Activated T-helper 17 cell treated with anti-CD3 and anti-CD28 coated beads, Interleukin-2, amount 50 U/mL, for 72 hours (primary cell): ENCODE measurements at regions not wholly inside any gene's neighbourhood (a gene's known extent, or its start where the extent isn't known, plus 50 kb on each side); places are given as distances from the start of the nearest gene placed in this dataset.
"Not testable (repeated sequence)": the region's sequence is repeated elsewhere in the genome, so short reads cannot be mapped to it uniquely, and the experiment has no call there.

Source experiments
- ATAC-seq: fragments of 150-1000 bp; cut with Tn5 transposase; replicated peaks from 2 replicates; pipeline ENCODE4 v1.10.0; 2021; ENCODE audit warnings: mild to moderate bottlenecking, moderate library complexity
- H3K27ac Mint-ChIP-seq: one replicate; pipeline ENCODE4 v1.8.0; 2022; ENCODE audit warnings: mixed read lengths
- H3K27me3 Mint-ChIP-seq: one replicate; pipeline ENCODE4 v1.8.0; 2022; ENCODE audit warnings: mixed read lengths
- H3K36me3 Mint-ChIP-seq: one replicate; pipeline ENCODE4 v1.8.0; 2022; ENCODE audit warnings: low read depth, mild to moderate bottlenecking, mixed read lengths
- H3K4me1 Mint-ChIP-seq: one replicate; pipeline ENCODE4 v1.8.0; 2022; ENCODE audit warnings: mixed read lengths
- H3K4me3 Mint-ChIP-seq: one replicate; pipeline ENCODE4 v1.8.0; 2022; ENCODE audit warnings: mild to moderate bottlenecking, mixed read lengths
- H3K9me3 Mint-ChIP-seq: one replicate; pipeline ENCODE4 v1.8.0; 2022; ENCODE audit warnings: mixed read lengths

- ATAC-seq, result no peak
- H3K4me1 Mint-ChIP-seq, result no peaks in the 10 kb centered on the region
- H3K27ac Mint-ChIP-seq, result no peak overlapping the region
- peaks cover under 1% of the 10 kb centered on the region for H3K27me3 Mint-ChIP-seq
- H3K9me3 Mint-ChIP-seq, result no peaks in the 10 kb centered on the region
- no peaks in the 10 kb centered on the region for H3K36me3 Mint-ChIP-seq
- no peak overlapping the region for H3K4me3 Mint-ChIP-seq
These were observed 175.6 kb upstream of the NREP start for GRCh38 chr5:111932628-111933027.

- no peak overlapping the region for H3K4me3 Mint-ChIP-seq
- H3K36me3 Mint-ChIP-seq, result no peaks in the 10 kb centered on the region
- H3K27me3 Mint-ChIP-seq, result no peaks in the 10 kb centered on the region
- no peaks in the 10 kb centered on the region for H3K4me1 Mint-ChIP-seq
- no peaks in the 10 kb centered on the region for H3K9me3 Mint-ChIP-seq
- ATAC-seq, result no peak
- no peak overlapping the region for H3K27ac Mint-ChIP-seq
These were observed 175.2 kb upstream of the NREP start for GRCh38 chr5:111932199-111932598.

- no peak overlapping the region for H3K27ac Mint-ChIP-seq
- no peaks in the 10 kb centered on the region for H3K4me1 Mint-ChIP-seq
- no peaks in the 10 kb centered on the region for H3K36me3 Mint-ChIP-seq
- H3K27me3 Mint-ChIP-seq, result no peaks in the 10 kb centered on the region
- no peak overlapping the region for H3K4me3 Mint-ChIP-seq
- ATAC-seq, result no peak
- H3K9me3 Mint-ChIP-seq, result no peaks in the 10 kb centered on the region
These were observed 174.7 kb upstream of the NREP start for GRCh38 chr5:111931655-111932054.

- ATAC-seq, result no peak
- Mint-ChIP-seq H3K27me3 (no peaks in the 10 kb centered on the region), H3K36me3 (no peaks in the 10 kb centered on the region), H3K4me3 (no peak overlapping the region), H3K27ac (no peak overlapping the region), H3K9me3 (no peaks in the 10 kb centered on the region), H3K4me1 (no peaks in the 10 kb centered on the region)
These were observed 174.0 kb upstream of the NREP start for GRCh38 chr5:111930905-111931461.

GRCh38 chr5:111930449-111930848 is 173.5 kb upstream of the NREP start:
- Mint-ChIP-seq H3K36me3 (no peaks in the 10 kb centered on the region), H3K27ac (no peak overlapping the region), H3K27me3 (no peaks in the 10 kb centered on the region), H3K4me1 (no peaks in the 10 kb centered on the region), H3K9me3 (no peaks in the 10 kb centered on the region), H3K4me3 (no peak overlapping the region)
- no peak for ATAC-seq

GRCh38 chr5:111929867-111930266 is 172.9 kb upstream of the NREP start:
- H3K4me3 Mint-ChIP-seq, result no peak overlapping the region
- H3K4me1 Mint-ChIP-seq, result no peaks in the 10 kb centered on the region
- ATAC-seq, result no peak
- H3K9me3 Mint-ChIP-seq, result no peaks in the 10 kb centered on the region
- H3K27ac Mint-ChIP-seq, result no peak overlapping the region
- no peaks in the 10 kb centered on the region for H3K36me3 Mint-ChIP-seq
- H3K27me3 Mint-ChIP-seq, result no peaks in the 10 kb centered on the region

GRCh38 chr5:111929261-111929660 is 172.3 kb upstream of the NREP start:
- Mint-ChIP-seq H3K36me3 (no peaks in the 10 kb centered on the region), H3K4me1 (no peaks in the 10 kb centered on the region), H3K27ac (no peak overlapping the region), H3K4me3 (no peak overlapping the region), H3K27me3 (no peaks in the 10 kb centered on the region), H3K9me3 (no peaks in the 10 kb centered on the region)
- no peak for ATAC-seq

DNA sequence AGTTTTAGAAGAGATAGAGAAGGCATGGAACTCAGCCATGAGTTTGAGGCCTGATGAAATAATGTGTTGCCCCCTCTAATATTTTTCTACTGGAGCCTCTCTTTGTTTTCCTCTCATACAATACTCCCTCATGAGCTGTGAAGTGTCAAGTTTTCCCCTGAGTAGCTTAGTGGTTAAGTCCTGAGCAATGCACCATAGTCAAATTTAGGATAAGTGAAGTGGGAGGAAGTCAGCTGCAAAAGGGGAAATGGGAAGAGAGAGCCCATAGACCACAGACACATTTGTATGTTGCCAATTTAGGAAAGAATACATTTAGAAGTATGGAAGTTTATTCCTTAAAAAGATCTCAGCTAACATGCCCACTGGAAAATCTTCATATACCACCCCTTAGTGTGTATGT is 171.5 kb upstream of the NREP start:
- H3K27me3 Mint-ChIP-seq, result no peaks in the 10 kb centered on the region

DNA sequence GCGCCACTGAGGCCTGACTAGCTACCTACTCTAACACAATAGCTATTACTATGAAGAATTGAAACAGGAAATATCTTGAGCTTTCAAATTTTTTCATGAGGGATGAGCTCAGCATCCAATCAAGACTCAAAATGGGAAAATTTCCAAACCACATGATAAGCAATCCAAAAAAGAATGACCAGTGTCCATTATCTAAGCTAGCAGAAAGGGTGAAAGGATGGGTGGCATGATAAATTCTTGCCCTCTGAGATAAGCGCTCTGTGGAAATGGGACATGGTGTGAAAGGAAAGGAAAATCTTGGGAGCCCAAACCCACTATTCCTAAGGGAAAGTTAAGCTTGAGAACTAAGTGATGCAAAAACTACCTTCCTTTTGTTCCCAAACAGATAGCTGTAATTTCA is 170.2 kb upstream of the NREP start:
- Mint-ChIP-seq H3K27ac (no peak overlapping the region), H3K36me3 (no peaks in the 10 kb centered on the region)
- no peak for ATAC-seq

More for the DNA sequence above, 171.5 kb upstream of the NREP start:
- no peak for ATAC-seq
- Mint-ChIP-seq H3K4me1 (no peaks in the 10 kb centered on the region), H3K4me3 (no peak overlapping the region), H3K9me3 (no peaks in the 10 kb centered on the region), H3K36me3 (no peaks in the 10 kb centered on the region), H3K27ac (no peak overlapping the region)

DNA sequence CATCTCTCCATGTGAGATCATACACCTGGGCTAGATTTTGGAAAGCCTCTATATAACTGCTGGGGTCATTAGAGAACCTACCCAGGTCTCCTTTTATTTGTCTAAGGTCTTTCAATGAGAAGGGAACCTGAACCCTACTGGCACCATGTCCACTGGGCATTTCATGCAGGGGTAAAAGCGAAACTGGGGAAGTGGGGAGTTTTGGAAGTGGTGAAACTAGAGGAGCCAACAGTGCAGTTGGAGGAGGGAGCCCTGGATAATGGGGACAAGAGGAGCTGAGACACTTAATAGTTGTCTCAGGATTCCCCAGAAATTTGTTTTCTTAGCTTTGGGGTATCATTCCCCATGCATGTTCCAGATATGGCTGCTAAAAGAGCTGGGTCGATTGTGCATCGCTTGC is 169.0 kb upstream of the NREP start:
- ATAC-seq, result no peak
- Mint-ChIP-seq H3K27ac (no peak overlapping the region), H3K27me3 (no peaks in the 10 kb centered on the region), H3K9me3 (no peaks in the 10 kb centered on the region), H3K4me3 (no peak overlapping the region), H3K36me3 (no peaks in the 10 kb centered on the region), H3K4me1 (no peaks in the 10 kb centered on the region)

More for the DNA sequence above, 170.2 kb upstream of the NREP start:
- Mint-ChIP-seq H3K4me3 (no peak overlapping the region), H3K27me3 (no peaks in the 10 kb centered on the region), H3K9me3 (no peaks in the 10 kb centered on the region), H3K4me1 (no peaks in the 10 kb centered on the region)

GRCh38 chr5:111922344-111922743 is 165.3 kb upstream of the NREP start:
- no peak overlapping the region for H3K4me3 Mint-ChIP-seq
- H3K27ac Mint-ChIP-seq, result no peak overlapping the region
- no peaks in the 10 kb centered on the region for H3K27me3 Mint-ChIP-seq
- H3K36me3 Mint-ChIP-seq, result no peaks in the 10 kb centered on the region
- H3K4me1 Mint-ChIP-seq, result no peaks in the 10 kb centered on the region
- ATAC-seq, result no peak
- no peaks in the 10 kb centered on the region for H3K9me3 Mint-ChIP-seq

GRCh38 chr5:111921691-111922090 is 164.7 kb upstream of the NREP start:
- H3K27ac Mint-ChIP-seq, result not testable (repeated sequence)

DNA sequence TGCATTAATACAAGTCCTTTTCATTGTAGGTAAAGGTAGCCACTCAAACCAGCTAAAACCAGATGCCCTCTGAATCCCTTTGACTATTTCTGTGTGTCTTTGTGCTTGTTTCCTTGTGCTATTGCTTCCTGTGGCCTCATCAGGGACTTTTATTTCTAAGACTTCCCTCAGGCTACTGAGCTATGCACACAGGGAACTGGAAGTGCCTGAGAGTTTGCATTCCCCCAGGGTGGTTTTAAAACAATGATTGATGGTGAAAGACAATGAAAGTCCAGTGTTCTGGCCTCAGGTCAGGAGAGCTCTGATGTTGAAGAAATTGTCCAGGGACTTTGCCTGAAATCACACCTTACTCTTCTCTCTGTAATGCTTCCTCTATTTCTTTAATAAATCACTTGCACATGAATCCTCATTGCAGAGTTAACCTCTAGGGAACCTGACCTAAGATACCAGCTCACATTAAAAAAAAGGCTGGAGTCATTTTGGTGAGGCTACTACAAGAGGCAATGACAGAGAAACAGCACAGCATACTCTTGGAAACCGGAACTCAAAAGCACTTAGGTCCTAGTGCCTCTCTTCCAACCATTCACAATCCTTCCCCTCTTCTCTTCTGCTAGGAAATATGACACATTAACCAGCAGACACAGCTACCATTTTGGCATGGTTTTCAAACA is 158.1 kb upstream of the NREP start:
- Mint-ChIP-seq H3K4me3 (no peak overlapping the region), H3K36me3 (no peaks in the 10 kb centered on the region), H3K9me3 (no peaks in the 10 kb centered on the region), H3K27ac (no peak overlapping the region), H3K4me1 (no peaks in the 10 kb centered on the region), H3K27me3 (peaks cover 5% of the 10 kb centered on the region)
- ATAC-seq, result no peak

More at GRCh38 chr5:111921691-111922090, 164.7 kb upstream of the NREP start:
- H3K36me3 Mint-ChIP-seq, ATAC-seq, H3K4me3 Mint-ChIP-seq, H3K27me3 Mint-ChIP-seq, H3K9me3 Mint-ChIP-seq, H3K4me1 Mint-ChIP-seq: not testable (repeated sequence)

GRCh38 chr5:111902436-111902835 is 145.4 kb upstream of the NREP start:
- Mint-ChIP-seq H3K4me3 (no peak overlapping the region), H3K27ac (no peak overlapping the region), H3K9me3 (peaks cover 11% of the 10 kb centered on the region), H3K27me3 (peaks cover 3% of the 10 kb centered on the region), H3K36me3 (no peaks in the 10 kb centered on the region), H3K4me1 (no peaks in the 10 kb centered on the region)
- ATAC-seq, result no peak

GRCh38 chr5:111901296-111901695 is 144.3 kb upstream of the NREP start:
- Mint-ChIP-seq H3K36me3 (no peaks in the 10 kb centered on the region), H3K4me1 (no peaks in the 10 kb centered on the region), H3K4me3 (no peak overlapping the region), H3K27me3 (peaks cover 3% of the 10 kb centered on the region), H3K27ac (no peak overlapping the region), H3K9me3 (peaks cover 11% of the 10 kb centered on the region)
- no peak for ATAC-seq

DNA sequence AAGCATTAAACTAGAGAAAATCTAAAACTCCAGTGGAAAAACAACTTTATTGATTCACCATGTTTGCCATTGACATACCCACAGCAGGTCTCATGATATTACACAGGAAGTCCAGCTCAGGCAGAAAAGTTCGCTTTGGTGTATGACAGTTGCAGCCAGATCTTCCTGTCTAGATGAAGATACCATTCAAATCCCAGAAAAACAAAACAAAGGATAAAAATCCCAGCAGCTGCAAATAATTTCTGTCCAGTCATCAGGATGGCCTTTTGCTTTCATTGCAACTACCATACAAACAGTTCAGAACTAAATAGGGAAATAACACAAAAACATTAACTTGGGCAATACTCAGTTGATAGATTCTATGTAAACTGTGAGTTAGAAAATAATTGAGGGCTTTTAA is 136.0 kb upstream of the NREP start:
- H3K4me3 Mint-ChIP-seq, result no peak overlapping the region
- no peak overlapping the region for H3K27ac Mint-ChIP-seq
- peaks cover 5% of the 10 kb centered on the region for H3K9me3 Mint-ChIP-seq
- peaks cover 3% of the 10 kb centered on the region for H3K27me3 Mint-ChIP-seq
- no peak for ATAC-seq
- no peaks in the 10 kb centered on the region for H3K4me1 Mint-ChIP-seq
- no peaks in the 10 kb centered on the region for H3K36me3 Mint-ChIP-seq
